HG03575 (cell line): ENCODE measurements at regions not wholly inside any gene's neighbourhood (a gene's known extent, or its start where the extent isn't known, plus 50 kb on each side); places are given as distances from the start of the nearest gene placed in this dataset.

Experiments
- ATAC-seq: cut with Tn5 transposase; IDR thresholded peaks from one replicate; pipeline ENCODE4 v1.9.1; 2021; ENCODE audit not compliant: unreplicated experiment, insufficient number of reproducible peaks, low FRiP score; ENCODE audit errors: extremely low read depth

GRCh38 chr1:213656039-213656438 lies 331.7 kb upstream of the PROX1 start:
- no peak for ATAC-seq

- no peak for ATAC-seq
Measured at GRCh38 chr1:213656503-213656902, 331.3 kb upstream of the PROX1 start.

- ATAC-seq, result no peak
Measured at GRCh38 chr1:213657013-213657412, 330.8 kb upstream of the PROX1 start.

GRCh38 chr1:213657879-213658278 lies 329.9 kb upstream of the PROX1 start:
- no peak for ATAC-seq

- ATAC-seq, result no peak
Measured at GRCh38 chr1:213658457-213658856, 329.3 kb upstream of the PROX1 start.

- no peak for ATAC-seq
Measured at GRCh38 chr1:213659580-213660547, 327.9 kb upstream of the PROX1 start.

- no peak for ATAC-seq
Measured at GRCh38 chr1:213661302-213661701, 326.5 kb upstream of the PROX1 start.

GRCh38 chr1:213666113-213666512 lies 321.7 kb upstream of the PROX1 start:
- ATAC-seq, result no peak

GRCh38 chr1:213666922-213667321 lies 320.9 kb upstream of the PROX1 start:
- no peak for ATAC-seq

GRCh38 chr1:213669512-213669911 lies 318.3 kb upstream of the PROX1 start:
- no peak for ATAC-seq

GRCh38 chr1:213669964-213670691 lies 317.6 kb upstream of the PROX1 start:
- ATAC-seq, result no peak

- ATAC-seq, result no peak
Measured at GRCh38 chr1:213670692-213671023, 317.1 kb upstream of the PROX1 start.

GRCh38 chr1:213675043-213675442 lies 312.7 kb upstream of the PROX1 start:
- ATAC-seq, result no peak

GRCh38 chr1:213676736-213677135 lies 311.0 kb upstream of the PROX1 start:
- ATAC-seq, result no peak

GRCh38 chr1:213678348-213678747 lies 309.4 kb upstream of the PROX1 start:
- no peak for ATAC-seq

- no peak for ATAC-seq
Measured at GRCh38 chr1:213678753-213679152, 309.0 kb upstream of the PROX1 start.

GRCh38 chr1:213679153-213679552 lies 308.6 kb upstream of the PROX1 start:
- no peak for ATAC-seq

- ATAC-seq, result no peak
Measured at GRCh38 chr1:213680677-213681325, 307.0 kb upstream of the PROX1 start.

GRCh38 chr1:213681788-213682340 lies 305.9 kb upstream of the PROX1 start:
- ATAC-seq, result no peak
